Transverse colon (tissue), 4 donors: ENCODE measurements at regions not wholly inside any gene's neighbourhood (a gene's known extent, or its start where the extent isn't known, plus 50 kb on each side); places are given as distances from the start of the nearest gene placed in this dataset.

ENCODE experiments used
- EP300 ChIP-seq: sonication (generic); formaldehyde crosslinking; IDR thresholded peaks from one replicate; pipeline ENCODE4 v1.6.1; 2017; ENCODE audit warnings: antibody characterized with exemption, low read depth
- POLR2A ChIP-seq: fragments of 450-650 bp; IDR thresholded peaks from one replicate; pipeline ENCODE4 v1.6.1; 2016; ENCODE audit warnings: antibody characterized with exemption, mild to moderate bottlenecking, moderate library complexity
- POLR2AphosphoS5 ChIP-seq, 3 donors: sonication (generic); formaldehyde crosslinking; IDR thresholded peaks; one replicate each; pipeline ENCODE4 v1.6.1; 2016; ENCODE audit warnings: antibody characterized with exemption in 3 of 3
- TF ChIP-seq, protein P1 (sequence below), 5 experiments: fragments of 200-600 bp in 3 of 5; fragments of 450-650 bp in 2 of 5; sonication (generic) in 3 of 5; IDR thresholded peaks; 1 replicate in 2 of 5; 2 replicates in 3 of 5; pipeline ENCODE4 v1.5.1; 2016 to 2017; ENCODE audit warnings: antibody characterized with exemption in 5 of 5, inconsistent platforms in 3 of 5, mild to moderate bottlenecking in 2 of 5, moderate library complexity in 1 of 5

DNA sequence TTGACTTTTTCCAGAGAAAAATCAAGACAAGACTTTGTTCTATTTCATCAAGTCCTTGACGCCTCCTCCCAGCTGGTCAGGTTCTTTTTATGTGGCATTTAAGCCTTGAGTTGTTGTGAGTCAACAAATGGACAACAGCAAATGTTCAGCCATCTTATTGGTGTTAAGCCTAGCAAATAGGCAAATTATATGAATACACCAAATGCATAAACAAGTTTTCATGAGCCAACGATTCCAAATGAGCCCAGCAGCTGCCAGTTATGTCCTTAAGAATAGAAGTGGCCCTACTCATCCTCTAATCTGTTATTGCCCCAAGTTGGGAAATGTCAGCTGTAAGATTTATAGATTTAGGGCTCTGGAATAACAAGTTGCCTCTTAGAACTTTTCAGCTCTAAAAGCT is 312.0 kb downstream of the SOX4 start:
- TF ChIP-seq, protein P1, sequence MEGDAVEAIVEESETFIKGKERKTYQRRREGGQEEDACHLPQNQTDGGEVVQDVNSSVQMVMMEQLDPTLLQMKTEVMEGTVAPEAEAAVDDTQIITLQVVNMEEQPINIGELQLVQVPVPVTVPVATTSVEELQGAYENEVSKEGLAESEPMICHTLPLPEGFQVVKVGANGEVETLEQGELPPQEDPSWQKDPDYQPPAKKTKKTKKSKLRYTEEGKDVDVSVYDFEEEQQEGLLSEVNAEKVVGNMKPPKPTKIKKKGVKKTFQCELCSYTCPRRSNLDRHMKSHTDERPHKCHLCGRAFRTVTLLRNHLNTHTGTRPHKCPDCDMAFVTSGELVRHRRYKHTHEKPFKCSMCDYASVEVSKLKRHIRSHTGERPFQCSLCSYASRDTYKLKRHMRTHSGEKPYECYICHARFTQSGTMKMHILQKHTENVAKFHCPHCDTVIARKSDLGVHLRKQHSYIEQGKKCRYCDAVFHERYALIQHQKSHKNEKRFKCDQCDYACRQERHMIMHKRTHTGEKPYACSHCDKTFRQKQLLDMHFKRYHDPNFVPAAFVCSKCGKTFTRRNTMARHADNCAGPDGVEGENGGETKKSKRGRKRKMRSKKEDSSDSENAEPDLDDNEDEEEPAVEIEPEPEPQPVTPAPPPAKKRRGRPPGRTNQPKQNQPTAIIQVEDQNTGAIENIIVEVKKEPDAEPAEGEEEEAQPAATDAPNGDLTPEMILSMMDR (IDR thresholded peaks at IDR 0.05), result no peak
- TF ChIP-seq POLR2A (no peak), POLR2AphosphoS5 (IDR thresholded peaks at IDR 0.05) (no peak), EP300 (no peak)
